Astrocyte (in vitro differentiated cells and primary cell): ENCODE measurements at regions not wholly inside any gene's neighbourhood (a gene's known extent, or its start where the extent isn't known, plus 50 kb on each side); places are given as distances from the start of the nearest gene placed in this dataset.

Experiments used
- CTCF ChIP-seq: IDR thresholded peaks from 2 replicates; pipeline ENCODE4 v1.5.1; 2011; ENCODE audit warnings: low read depth, mild to moderate bottlenecking, inconsistent platforms, low read length, moderate library complexity; ENCODE audit not compliant: insufficient read depth
- EZH2 ChIP-seq: IDR thresholded peaks from 2 replicates; pipeline ENCODE4 v1.6.1; 2012; ENCODE audit warnings: mild to moderate bottlenecking, low read length, inconsistent platforms; ENCODE audit not compliant: insufficient read depth

- TF ChIP-seq CTCF (no peak), EZH2 (no peak)
Measured at GRCh38 chr11:131281316-131281715, 89.1 kb upstream of the NTM start.
